HEK293 (cell line): ENCODE measurements at regions not wholly inside any gene's neighbourhood (a gene's known extent, or its start where the extent isn't known, plus 50 kb on each side); places are given as distances from the start of the nearest gene placed in this dataset.

Source experiments
- ATF2 ChIP-seq: fragments of 450-650 bp; formaldehyde crosslinking; IDR thresholded peaks from 2 replicates; pipeline ENCODE4 v1.5.1; 2016; ENCODE audit warnings: missing biosample characterization, missing genetic modification characterization, low read depth
- HOXC10 ChIP-seq: sonication (generic); formaldehyde crosslinking; IDR thresholded peaks from 2 replicates; pipeline ENCODE4 v1.8.1; 2023; ENCODE audit warnings: mild to moderate bottlenecking, missing genetic modification reagents
- KLF8 ChIP-seq: fragments of 450-650 bp; formaldehyde crosslinking; IDR thresholded peaks from 2 replicates; pipeline ENCODE4 v1.5.1; 2016; ENCODE audit warnings: missing biosample characterization, missing genetic modification characterization
- PRDM4 ChIP-seq: fragments of 450-650 bp; formaldehyde crosslinking; IDR thresholded peaks from 2 replicates; pipeline ENCODE4 v1.5.1; 2017; ENCODE audit warnings: missing biosample characterization, missing genetic modification characterization
- SALL2 ChIP-seq: fragments of 450-650 bp; formaldehyde crosslinking; IDR thresholded peaks from 2 replicates; pipeline ENCODE4 v1.5.0; 2017; ENCODE audit warnings: missing biosample characterization, mild to moderate bottlenecking, missing genetic modification characterization, borderline replicate concordance

- no peak for TF ChIP-seq SALL2 (tag by site-specific recombination)
- TF ChIP-seq HOXC10 (CRISPR knock-in tag), result no peak
- TF ChIP-seq KLF8, result no peak
- TF ChIP-seq ATF2 (tag by site-specific recombination), result no peak
- no peak for TF ChIP-seq PRDM4 (tag by site-specific recombination)
These were observed 217.6 kb upstream of the TANK start for GRCh38 chr2:160942476-160943142.
